ENCODE measurements at regions not wholly inside any gene's neighbourhood (a gene's known extent, or its start where the extent isn't known, plus 50 kb on each side); places are given as distances from the start of the nearest gene placed in this dataset.
"Not testable (repeated sequence)": the region's sequence is repeated elsewhere in the genome, so short reads cannot be mapped to it uniquely, and the experiment has no call there.

DNA sequence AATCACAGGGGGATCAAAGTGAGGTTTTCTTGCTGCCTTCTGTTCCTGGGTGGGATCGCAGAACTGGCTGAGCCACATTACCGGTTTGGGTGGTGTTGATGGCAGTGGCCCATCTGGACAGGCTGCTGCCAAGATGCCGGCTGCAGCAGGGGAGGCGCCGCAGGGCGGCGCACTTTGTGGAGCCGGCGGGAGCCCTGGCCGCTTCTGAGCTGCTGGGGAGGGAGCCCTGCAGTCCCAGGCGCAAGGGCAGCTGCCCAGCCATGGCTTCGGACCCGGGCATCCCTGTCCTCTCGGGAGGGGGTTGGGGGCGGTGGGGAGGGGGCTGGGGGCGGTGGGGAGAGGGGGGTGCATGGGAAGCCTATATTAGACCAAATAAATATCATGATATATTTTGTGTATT is 1407.3 kb downstream of the SPATA31A7 start:
- H3K4me1 Mint-ChIP-seq; H3K36me3 ChIP-seq (replicated peaks in 1 of 2; ENCODE audit: control extremely low read depth in 1 of 2, control insufficient read depth in 1 of 2, extremely low read depth in 1 of 2, insufficient read depth in 2 of 2, low read length in 1 of 2); H3K4me2 ChIP-seq (replicated peaks; ENCODE audit: low read depth, low read length, poor library complexity, severe bottlenecking); H3K4me3 Mint-ChIP-seq; intact Hi-C loops (cut with micrococcal nuclease); H3K27ac ChIP-seq (ENCODE audit: low read length in 2 of 2); H3K4me1 ChIP-seq (ENCODE audit: control insufficient read depth in 2 of 2, insufficient read depth in 2 of 2, low read length in 2 of 2); H3K79me2 ChIP-seq (ENCODE audit: control insufficient read depth, insufficient read depth, low read length); H3K9me3 Mint-ChIP-seq (ENCODE audit: insufficient read depth); H3K9ac ChIP-seq (ENCODE audit: low read length); ATAC-seq (ENCODE audit: low read depth); H3K27ac Mint-ChIP-seq; POLR2A ChIA-PET; H3K9me3 ChIP-seq (ENCODE audit: control extremely low read depth in 1 of 3, control insufficient read depth in 2 of 3, insufficient read depth in 1 of 3, low read length in 2 of 3); H4K20me1 ChIP-seq (ENCODE audit: control insufficient read depth, insufficient read depth, low read length, poor library complexity, severe bottlenecking); H3K4me3 ChIP-seq (ENCODE audit: control extremely low read depth in 1 of 5, extremely low read depth in 1 of 5, insufficient read depth in 1 of 5, low read depth in 2 of 5, low read length in 4 of 5); H3K27me3 ChIP-seq (replicated peaks in 1 of 4; ENCODE audit: control extremely low read depth in 1 of 4, control insufficient read depth in 3 of 4, insufficient read depth in 4 of 4, low read length in 3 of 4); H2AFZ ChIP-seq (ENCODE audit: insufficient read depth, low read depth, low read length, poor library complexity, severe bottlenecking); CTCF ChIA-PET; DNase-seq; H3K27me3 Mint-ChIP-seq: not testable (repeated sequence)
- no CpG with 5 or more reads among the region's 16 CpGs for WGBS (ENCODE audit: insufficient coverage)
